ENCODE measurements at regions not wholly inside any gene's neighbourhood (a gene's known extent, or its start where the extent isn't known, plus 50 kb on each side); places are given as distances from the start of the nearest gene placed in this dataset.

GRCh38 chr2:235161565-235161964 lies 209.7 kb downstream of the SH3BP4 start:
- TF ChIP-seq CTCF (IDR thresholded peaks at IDR 0.05; ENCODE audit: control extremely low read depth in 1 of 3, insufficient read depth in 1 of 3, low read depth in 1 of 3, low read length in 3 of 3), result no peak
- TF ChIP-seq CEBPB (IDR thresholded peaks at IDR 0.05; ENCODE audit: low read depth, low read length), result no peak
